Fibroblast of lung (primary cell): ENCODE measurements at regions not wholly inside any gene's neighbourhood (a gene's known extent, or its start where the extent isn't known, plus 50 kb on each side); places are given as distances from the start of the nearest gene placed in this dataset.

Source experiments
- DNase-seq, 2 donors: peaks; one replicate each; pipeline versions ENCODE4 v3.0.0 to v3.0.0-alpha.2; 2010; ENCODE audit warnings: low read depth in 2 of 2
- H2AFZ ChIP-seq: 2 replicates; pipeline ENCODE4 v1.5.1; 2012; ENCODE audit warnings: low read length, control low read depth, inconsistent platforms
- H3K27ac ChIP-seq: 2 replicates; pipeline ENCODE4 v1.5.1; 2011; ENCODE audit warnings: low read length, control low read depth; ENCODE audit not compliant: insufficient read depth
- H3K27me3 ChIP-seq: 2 replicates; pipeline ENCODE4 v1.5.1; 2011; ENCODE audit warnings: mild to moderate bottlenecking, low read length; ENCODE audit not compliant: control insufficient read depth, insufficient read depth
- H3K36me3 ChIP-seq: 2 replicates; pipeline ENCODE4 v1.5.1; 2011; ENCODE audit warnings: low read length; ENCODE audit not compliant: control insufficient read depth, insufficient read depth
- H3K4me1 ChIP-seq: 2 replicates; pipeline ENCODE4 v1.5.1; 2011; ENCODE audit warnings: low read length; ENCODE audit not compliant: control insufficient read depth, insufficient read depth; ENCODE audit errors: extremely low read depth
- H3K4me2 ChIP-seq: 2 replicates; pipeline ENCODE4 v1.5.1; 2011; ENCODE audit warnings: low read length, control low read depth; ENCODE audit not compliant: insufficient read depth; ENCODE audit errors: extremely low read depth
- H3K4me3 ChIP-seq, 4 experiments: fragments of 200-600 bp in 1 of 4; sonication (generic) in 1 of 4; replicated peaks in 1 of 4; 2 replicates each; pipeline ENCODE4 v1.5.1; 2011 to 2016; ENCODE audit warnings: low read length in 4 of 4, low read depth in 3 of 4, mild to moderate bottlenecking in 3 of 4, control low read depth in 2 of 4, inconsistent platforms in 1 of 4, mixed read lengths in 1 of 4; ENCODE audit not compliant: insufficient read depth in 1 of 4; ENCODE audit errors: control extremely low read depth in 1 of 4
- H3K79me2 ChIP-seq: 2 replicates; pipeline ENCODE4 v1.5.1; 2012; ENCODE audit warnings: mild to moderate bottlenecking, low read length, inconsistent platforms; ENCODE audit not compliant: control insufficient read depth, insufficient read depth
- H3K9ac ChIP-seq: 2 replicates; pipeline ENCODE4 v1.5.1; 2011; ENCODE audit warnings: mild to moderate bottlenecking, low read length, control low read depth; ENCODE audit not compliant: insufficient read depth
- H3K9me3 ChIP-seq: 2 replicates; pipeline ENCODE4 v1.5.1; 2012; ENCODE audit warnings: low read depth, low read length; ENCODE audit not compliant: control insufficient read depth, insufficient read depth
- H4K20me1 ChIP-seq: 2 replicates; pipeline ENCODE4 v1.5.1; 2011; ENCODE audit warnings: low read length; ENCODE audit not compliant: control insufficient read depth, insufficient read depth; ENCODE audit errors: extremely low read depth
- CTCF ChIP-seq, 2 donors: IDR thresholded peaks in 1 of 2; conservative IDR thresholded peaks in 1 of 2; 1 replicate in 1 of 2; 2 replicates in 1 of 2; pipeline ENCODE4 v1.5.1; 2011 to 2012; ENCODE audit warnings: low read length in 2 of 2, control low read depth in 1 of 2, inconsistent platforms in 1 of 2, low read depth in 1 of 2, mild to moderate bottlenecking in 1 of 2
- EZH2 ChIP-seq: IDR thresholded peaks from 2 replicates; pipeline ENCODE4 v1.5.1; 2012; ENCODE audit warnings: low read length, control low read depth, mild to moderate bottlenecking; ENCODE audit errors: missing control alignments

GRCh38 chr4:138867404-138867803, 148.2 kb upstream of the NOCT start:
- Histone ChIP-seq H3K27me3 (no peaks in the 10 kb centered on the region), H4K20me1 (no peaks in the 10 kb centered on the region), H3K9ac (no peak overlapping the region), H3K4me3 (no peak overlapping the region), H2AFZ (no peak overlapping the region), H3K27ac (no peak overlapping the region), H3K9me3 (no peaks in the 10 kb centered on the region), H3K36me3 (no peaks in the 10 kb centered on the region), H3K4me2 (no peak overlapping the region), H3K79me2 (no peaks in the 10 kb centered on the region), H3K4me1 (peaks cover 2% of the 10 kb centered on the region)
- no peak for DNase-seq
- TF ChIP-seq EZH2 (no peak), CTCF (conservative IDR thresholded peaks at IDR 0.05 in 1 of 2, IDR thresholded peaks at IDR 0.05 in 1 of 2; ENCODE audit: low read depth in 1 of 2, low read length in 2 of 2) (no peak)

GRCh38 chr4:138866314-138866713, 149.3 kb upstream of the NOCT start:
- Histone ChIP-seq H3K9me3 (no peaks in the 10 kb centered on the region), H4K20me1 (no peaks in the 10 kb centered on the region), H3K4me3 (no peak overlapping the region), H3K36me3 (no peaks in the 10 kb centered on the region), H3K79me2 (no peaks in the 10 kb centered on the region), H3K4me2 (no peak overlapping the region), H3K27me3 (no peaks in the 10 kb centered on the region), H3K4me1 (peaks cover under 1% of the 10 kb centered on the region), H2AFZ (no peak overlapping the region), H3K9ac (no peak overlapping the region), H3K27ac (no peak overlapping the region)
- no peak for TF ChIP-seq CTCF (conservative IDR thresholded peaks at IDR 0.05 in 1 of 2, IDR thresholded peaks at IDR 0.05 in 1 of 2; ENCODE audit: low read depth in 1 of 2, low read length in 2 of 2)
- no peak for TF ChIP-seq EZH2
- no peak for DNase-seq

- H4K20me1 ChIP-seq = no peaks in the 10 kb centered on the region
- TF ChIP-seq EZH2 = no peak
- TF ChIP-seq CTCF (conservative IDR thresholded peaks at IDR 0.05 in 1 of 2, IDR thresholded peaks at IDR 0.05 in 1 of 2; ENCODE audit: low read depth in 1 of 2, low read length in 2 of 2) = no peak
- no peak overlapping the region for H2AFZ ChIP-seq
- H3K36me3 ChIP-seq = no peaks in the 10 kb centered on the region
- H3K9me3 ChIP-seq = no peaks in the 10 kb centered on the region
- H3K79me2 ChIP-seq = no peaks in the 10 kb centered on the region
- no peak for DNase-seq
- H3K27ac ChIP-seq = no peak overlapping the region
- no peaks in the 10 kb centered on the region for H3K27me3 ChIP-seq
- H3K9ac ChIP-seq = no peak overlapping the region
- no peaks in the 10 kb centered on the region for H3K4me1 ChIP-seq
- H3K4me3 ChIP-seq = no peak overlapping the region
- H3K4me2 ChIP-seq = no peak overlapping the region
These were observed 149.8 kb upstream of the NOCT start for GRCh38 chr4:138865765-138866164.
